Activated CD8-positive, alpha-beta T cell treated with anti-CD3 and anti-CD28 coated beads for 36 hours (primary cell): ENCODE measurements at regions not wholly inside any gene's neighbourhood (a gene's known extent, or its start where the extent isn't known, plus 50 kb on each side); places are given as distances from the start of the nearest gene placed in this dataset.

ENCODE experiments used
- ATAC-seq: fragments of 200-7000 bp; cut with Tn5 transposase; one replicate; pipeline ENCODE4 v1.10.0; 2021; ENCODE audit warnings: mild to moderate bottlenecking, moderate library complexity
- CTCF ChIA-PET: fragments of 350-600 bp; sonication (Branson Sonifier 250); formaldehyde crosslinking; loops from one replicate; lab custom pipeline; 2021; ENCODE audit warnings: antibody characterized with exemption; lab: Charles Lee
- POLR2A ChIA-PET: fragments of 350-600 bp; sonication (Branson Sonifier 250); formaldehyde crosslinking; loops from one replicate; lab custom pipeline; 2021; ENCODE audit warnings: antibody characterized with exemption; lab: Charles Lee
- DNase-seq: peaks from one replicate; pipeline ENCODE4 v3.0.0-alpha.2; 2020
- H3K27ac Mint-ChIP-seq: one replicate; pipeline ENCODE4 v1.8.0; 2021; ENCODE audit warnings: mild to moderate bottlenecking, mixed read lengths
- H3K27me3 Mint-ChIP-seq: one replicate; pipeline ENCODE4 v1.8.0; 2021; ENCODE audit warnings: mixed read lengths
- H3K36me3 Mint-ChIP-seq: one replicate; pipeline ENCODE4 v1.8.0; 2021; ENCODE audit warnings: low read depth, mixed read lengths
- H3K4me1 Mint-ChIP-seq: one replicate; pipeline ENCODE4 v1.8.0; 2021; ENCODE audit warnings: low read depth, mixed read lengths
- H3K4me3 Mint-ChIP-seq: one replicate; pipeline ENCODE4 v1.8.0; 2021; ENCODE audit warnings: mild to moderate bottlenecking, moderate library complexity, mixed read lengths
- H3K9me3 Mint-ChIP-seq: one replicate; pipeline ENCODE4 v1.8.0; 2021; ENCODE audit warnings: mixed read lengths
- intact Hi-C: fragments of 100-400 bp; cut with micrococcal nuclease; formaldehyde crosslinking; loops from one replicate; pipeline ENCODE4 v1.10.0; 2022
- TF ChIP-seq, protein P1 (sequence below): fragments of 200-600 bp; IDR thresholded peaks from one replicate; pipeline ENCODE4 v1.8.0; 2022; ENCODE audit warnings: antibody characterized with exemption, mild to moderate bottlenecking

DNA sequence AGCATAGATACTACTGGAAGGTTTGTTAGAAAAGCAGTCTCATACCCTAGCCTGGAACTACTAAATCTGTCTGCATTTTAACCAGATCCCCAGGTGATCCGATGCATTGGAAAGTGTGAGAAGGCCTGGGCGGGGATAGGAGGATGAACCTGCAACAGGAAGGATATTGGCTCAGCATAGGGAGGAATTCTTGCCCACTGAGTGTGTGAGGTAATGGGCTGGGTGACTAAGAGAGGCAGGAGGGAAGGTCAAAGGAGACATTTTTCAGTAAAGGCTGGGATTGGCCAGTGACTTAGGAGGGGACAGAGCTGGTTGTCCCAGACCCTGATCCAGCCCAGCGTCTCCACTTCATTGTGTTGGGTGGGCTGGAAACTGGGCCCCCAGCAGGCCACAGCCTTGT lies 191.0 kb upstream of the LRFN2 start:
- DNase-seq (no peak), ATAC-seq (no peak)
- no peaks in the 10 kb centered on the region for H3K9me3 Mint-ChIP-seq
- POLR2A ChIA-PET = no interaction called here
- no peaks in the 10 kb centered on the region for H3K4me1 Mint-ChIP-seq
- CTCF ChIA-PET = no interaction called here
- no peaks in the 10 kb centered on the region for H3K36me3 Mint-ChIP-seq
- TF ChIP-seq, protein P1, sequence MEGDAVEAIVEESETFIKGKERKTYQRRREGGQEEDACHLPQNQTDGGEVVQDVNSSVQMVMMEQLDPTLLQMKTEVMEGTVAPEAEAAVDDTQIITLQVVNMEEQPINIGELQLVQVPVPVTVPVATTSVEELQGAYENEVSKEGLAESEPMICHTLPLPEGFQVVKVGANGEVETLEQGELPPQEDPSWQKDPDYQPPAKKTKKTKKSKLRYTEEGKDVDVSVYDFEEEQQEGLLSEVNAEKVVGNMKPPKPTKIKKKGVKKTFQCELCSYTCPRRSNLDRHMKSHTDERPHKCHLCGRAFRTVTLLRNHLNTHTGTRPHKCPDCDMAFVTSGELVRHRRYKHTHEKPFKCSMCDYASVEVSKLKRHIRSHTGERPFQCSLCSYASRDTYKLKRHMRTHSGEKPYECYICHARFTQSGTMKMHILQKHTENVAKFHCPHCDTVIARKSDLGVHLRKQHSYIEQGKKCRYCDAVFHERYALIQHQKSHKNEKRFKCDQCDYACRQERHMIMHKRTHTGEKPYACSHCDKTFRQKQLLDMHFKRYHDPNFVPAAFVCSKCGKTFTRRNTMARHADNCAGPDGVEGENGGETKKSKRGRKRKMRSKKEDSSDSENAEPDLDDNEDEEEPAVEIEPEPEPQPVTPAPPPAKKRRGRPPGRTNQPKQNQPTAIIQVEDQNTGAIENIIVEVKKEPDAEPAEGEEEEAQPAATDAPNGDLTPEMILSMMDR = no peak
- H3K4me3 Mint-ChIP-seq = no peak overlapping the region
- intact Hi-C loops = no loop called here
- H3K27ac Mint-ChIP-seq = no peak overlapping the region
- peaks cover 19% of the 10 kb centered on the region for H3K27me3 Mint-ChIP-seq

- ATAC-seq = no peak
These were observed 187.8 kb upstream of the LRFN2 start for GRCh38 chr6:40774932-40775331.

DNA sequence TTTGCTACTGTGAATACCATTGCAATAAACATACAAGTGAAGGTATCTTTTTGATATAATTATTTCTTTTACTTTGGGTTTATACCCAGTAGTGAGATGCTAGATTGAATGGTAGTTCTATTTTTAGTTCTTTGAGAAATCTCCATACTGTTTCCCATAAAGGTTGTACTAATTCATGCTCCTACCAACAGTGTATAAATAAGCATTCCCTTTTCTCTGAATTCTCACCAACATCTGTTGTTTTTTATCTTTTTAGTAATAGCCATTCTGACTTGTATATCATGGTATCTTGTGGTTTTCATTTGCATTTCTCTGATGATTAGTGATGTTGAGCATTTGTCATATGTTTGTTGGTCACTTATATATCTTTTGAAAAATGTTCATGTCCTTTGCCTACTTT lies 183.6 kb upstream of the LRFN2 start:
- TF ChIP-seq, protein P1 = no peak
- ATAC-seq = no peak
- peaks cover 16% of the 10 kb centered on the region for H3K27me3 Mint-ChIP-seq
- ChIA-PET CTCF (no interaction called here), POLR2A (no interaction called here)
- no peaks in the 10 kb centered on the region for H3K4me1 Mint-ChIP-seq
- intact Hi-C loops = no loop called here
- DNase-seq = no peak
- H3K36me3 Mint-ChIP-seq = no peaks in the 10 kb centered on the region
- no peak overlapping the region for H3K4me3 Mint-ChIP-seq
- no peak overlapping the region for H3K27ac Mint-ChIP-seq
- H3K9me3 Mint-ChIP-seq = no peaks in the 10 kb centered on the region

More at GRCh38 chr6:40774932-40775331, 187.8 kb upstream of the LRFN2 start:
- DNase-seq = no peak
- Mint-ChIP-seq H3K27me3 (peaks cover 21% of the 10 kb centered on the region), H3K36me3 (no peaks in the 10 kb centered on the region), H3K4me1 (no peaks in the 10 kb centered on the region), H3K4me3 (no peak overlapping the region), H3K9me3 (no peaks in the 10 kb centered on the region), H3K27ac (no peak overlapping the region)
- intact Hi-C loops = no loop called here
- ChIA-PET POLR2A (no interaction called here), CTCF (interaction anchor here (0.6 kb wide), 1 partner anchor 140 kb away, joined by 3 read pairs; no protein-coding TSS in a partner anchor)
- TF ChIP-seq, protein P1 = no peak

DNA sequence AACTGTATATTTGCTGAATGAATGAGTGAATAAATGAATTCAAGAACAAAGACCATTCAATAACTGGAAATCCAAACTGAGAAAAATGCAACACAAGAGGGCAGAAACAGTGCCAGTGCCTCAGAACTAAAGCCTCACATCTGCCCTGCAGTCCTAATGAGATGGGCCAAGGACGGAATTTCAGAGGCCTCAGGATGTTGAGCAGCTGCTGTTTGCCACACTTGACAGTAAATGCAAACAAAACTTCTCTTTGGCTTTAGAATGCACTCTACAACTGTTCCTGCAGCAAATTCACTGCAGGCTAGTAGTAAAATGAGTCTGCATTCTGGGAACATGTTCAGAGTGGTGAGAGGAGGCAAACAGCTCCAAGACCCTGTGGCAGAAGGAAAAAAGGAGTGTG lies 177.6 kb upstream of the LRFN2 start:
- intact Hi-C loops = no loop called here
- TF ChIP-seq, protein P1 = no peak
- no peak overlapping the region for H3K4me3 Mint-ChIP-seq
- no peaks in the 10 kb centered on the region for H3K4me1 Mint-ChIP-seq
- H3K36me3 Mint-ChIP-seq = no peaks in the 10 kb centered on the region
- ChIA-PET CTCF (no interaction called here), POLR2A (no interaction called here)
- H3K27ac Mint-ChIP-seq = no peak overlapping the region
- no peaks in the 10 kb centered on the region for H3K9me3 Mint-ChIP-seq
- H3K27me3 Mint-ChIP-seq = peaks cover 2% of the 10 kb centered on the region
- DNase-seq (no peak), ATAC-seq (no peak)

DNA sequence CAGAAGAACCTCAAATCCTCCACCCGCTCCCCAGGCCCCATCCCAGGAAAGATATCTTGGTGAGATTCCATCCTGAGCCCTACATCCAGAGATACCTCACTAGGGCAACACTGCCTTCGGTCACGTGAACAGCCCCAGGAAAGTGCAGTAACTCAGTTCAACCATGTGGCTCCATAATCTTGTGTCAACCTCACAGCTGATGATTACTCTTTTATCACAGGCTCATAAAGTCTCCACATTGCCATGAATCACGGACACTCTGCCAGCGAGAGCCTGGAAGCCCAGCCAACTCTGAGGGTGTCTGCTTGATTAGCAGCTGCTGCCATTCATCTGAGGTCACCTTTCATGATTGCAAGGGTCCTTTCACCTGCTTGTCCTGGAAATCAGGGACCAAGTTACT lies 175.8 kb upstream of the LRFN2 start:
- H3K4me1 Mint-ChIP-seq = no peaks in the 10 kb centered on the region
- ChIA-PET CTCF (no interaction called here), POLR2A (no interaction called here)
- ATAC-seq (no peak), DNase-seq (no peak)
- H3K36me3 Mint-ChIP-seq = no peaks in the 10 kb centered on the region
- H3K27ac Mint-ChIP-seq = no peak overlapping the region
- H3K4me3 Mint-ChIP-seq = no peak overlapping the region
- intact Hi-C loops = no loop called here
- peaks cover 4% of the 10 kb centered on the region for H3K27me3 Mint-ChIP-seq
- TF ChIP-seq, protein P1 = no peak
- no peaks in the 10 kb centered on the region for H3K9me3 Mint-ChIP-seq
